Panc1 (cell line): ENCODE measurements at regions not wholly inside any gene's neighbourhood (a gene's known extent, or its start where the extent isn't known, plus 50 kb on each side); places are given as distances from the start of the nearest gene placed in this dataset.

Source experiments
- ATAC-seq: fragments of 200-7000 bp; cut with Tn5 transposase; 2 replicates; pipeline ENCODE4 v1.9.1; 2020; ENCODE audit warnings: mild to moderate bottlenecking, moderate library complexity
- BruUV-seq: library from RNA; stranded (reverse); fragments of 400-500 nt; replicated peaks from 2 replicates; lab custom pipeline; 2021; lab: Mats Ljungman, UMichigan
- CTCF ChIA-PET: fragments of 300-600 bp; sonication (Branson Sonifier 250); formaldehyde crosslinking; loops from one replicate; lab custom pipeline; 2022; ENCODE audit warnings: antibody characterized with exemption; lab: Charles Lee
- POLR2A ChIA-PET: fragments of 300-600 bp; sonication (Branson Sonifier 250); formaldehyde crosslinking; loops from one replicate; lab custom pipeline; 2022; ENCODE audit warnings: antibody characterized with exemption; lab: Charles Lee
- DNase-seq: peaks from one replicate; pipeline ENCODE4 v3.0.0-alpha.2; 2010; ENCODE audit warnings: low read depth, low spot score
- H3K27ac ChIP-seq: 2 replicates; pipeline ENCODE4 v1.5.1; 2011; ENCODE audit warnings: mild to moderate bottlenecking, low read length, inconsistent platforms
- H3K27me3 ChIP-seq: fragments of 200-500 bp; sonication (Bioruptor generic); 2 replicates; pipeline ENCODE4 v1.6.0; 2014; ENCODE audit warnings: low read length, inconsistent platforms; ENCODE audit not compliant: control insufficient read depth, insufficient read depth
- H3K36me3 ChIP-seq: fragments of 200-500 bp; sonication (Bioruptor generic); 2 replicates; pipeline ENCODE4 v1.5.1; 2014; ENCODE audit warnings: inconsistent platforms, mild to moderate bottlenecking, low read length, moderate library complexity; ENCODE audit not compliant: control insufficient read depth, insufficient read depth
- H3K4me1 ChIP-seq: 2 replicates; pipeline ENCODE4 v1.5.1; 2011; ENCODE audit warnings: inconsistent platforms, mild to moderate bottlenecking, low read length, moderate library complexity; ENCODE audit not compliant: control insufficient read depth, insufficient read depth
- H3K4me3 ChIP-seq, 2 experiments: 2 replicates each; pipeline ENCODE4 v1.5.1; 2011 to 2012; ENCODE audit warnings: low read depth in 2 of 2, low read length in 2 of 2, mild to moderate bottlenecking in 2 of 2, inconsistent platforms in 1 of 2, moderate library complexity in 1 of 2
- H3K9me3 ChIP-seq: fragments of 200-500 bp; sonication (Bioruptor generic); 2 replicates; pipeline ENCODE4 v1.5.1; 2014; ENCODE audit warnings: low read depth, mild to moderate bottlenecking, inconsistent platforms, low read length, moderate library complexity; ENCODE audit not compliant: control insufficient read depth, insufficient read depth
- POLR2AphosphoS5 ChIP-seq: IDR thresholded peaks from 2 replicates; pipeline ENCODE4 v1.6.1; 2012; ENCODE audit warnings: mild to moderate bottlenecking, low read depth, low read length, moderate library complexity
- SIN3A ChIP-seq: IDR thresholded peaks from 2 replicates; pipeline ENCODE4 v1.6.1; 2012; ENCODE audit warnings: low read depth, mild to moderate bottlenecking, low read length, moderate library complexity, borderline replicate concordance; ENCODE audit not compliant: insufficient read depth
- TCF7L2 ChIP-seq: IDR thresholded peaks from 2 replicates; pipeline ENCODE4 v1.6.1; 2011; ENCODE audit warnings: mild to moderate bottlenecking, low read depth, low read length, inconsistent platforms
- in situ Hi-C: cut with HindIII; loops from 2 replicates; pipeline ENCODE4 v1.10.0; 2016; ENCODE audit warnings: low sequenced_read_pairs, low pct_unique_long_range_greater_than_20kb
- intact Hi-C: fragments of 100-400 bp; cut with micrococcal nuclease; formaldehyde crosslinking; loops from one replicate; pipeline ENCODE4 v1.10.0; 2022; ENCODE audit not compliant: unreplicated experiment
- TF ChIP-seq, protein P1 (sequence below): fragments of 450-650 bp; IDR thresholded peaks from 2 replicates; pipeline ENCODE4 v1.5.1; 2017; ENCODE audit warnings: mild to moderate bottlenecking
- TF ChIP-seq, protein P2 (sequence below), 2 experiments: IDR thresholded peaks; 2 replicates each; pipeline ENCODE4 v1.6.1; 2011 to 2012; ENCODE audit warnings: low read depth in 2 of 2, control low read depth in 1 of 2, low read length in 1 of 2, mild to moderate bottlenecking in 1 of 2, moderate library complexity in 1 of 2; ENCODE audit not compliant: insufficient read depth in 1 of 2

DNA sequence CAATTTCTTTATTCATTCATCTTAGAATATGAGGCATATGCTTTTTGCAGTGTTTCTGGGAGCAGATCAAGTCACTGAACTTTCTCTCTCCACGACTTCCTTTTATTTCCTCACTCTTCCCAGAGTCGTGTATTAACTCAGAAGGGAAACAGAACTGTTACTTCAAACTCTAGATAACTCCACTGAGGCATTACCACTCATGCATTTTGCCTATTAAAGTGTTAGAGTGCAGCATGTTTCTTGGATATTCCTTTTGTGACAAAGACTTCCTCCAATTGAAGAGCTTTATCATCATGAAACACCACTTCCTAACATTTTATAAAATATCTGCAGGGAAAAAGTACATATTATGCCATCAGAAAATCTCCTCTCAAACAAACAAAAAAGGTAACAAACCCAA is 797.4 kb upstream of the COBL start:
- no peak for DNase-seq
- H3K27me3 ChIP-seq: no peaks in the 10 kb centered on the region
- no peaks in the 10 kb centered on the region for H3K36me3 ChIP-seq
- TF ChIP-seq, protein P1, sequence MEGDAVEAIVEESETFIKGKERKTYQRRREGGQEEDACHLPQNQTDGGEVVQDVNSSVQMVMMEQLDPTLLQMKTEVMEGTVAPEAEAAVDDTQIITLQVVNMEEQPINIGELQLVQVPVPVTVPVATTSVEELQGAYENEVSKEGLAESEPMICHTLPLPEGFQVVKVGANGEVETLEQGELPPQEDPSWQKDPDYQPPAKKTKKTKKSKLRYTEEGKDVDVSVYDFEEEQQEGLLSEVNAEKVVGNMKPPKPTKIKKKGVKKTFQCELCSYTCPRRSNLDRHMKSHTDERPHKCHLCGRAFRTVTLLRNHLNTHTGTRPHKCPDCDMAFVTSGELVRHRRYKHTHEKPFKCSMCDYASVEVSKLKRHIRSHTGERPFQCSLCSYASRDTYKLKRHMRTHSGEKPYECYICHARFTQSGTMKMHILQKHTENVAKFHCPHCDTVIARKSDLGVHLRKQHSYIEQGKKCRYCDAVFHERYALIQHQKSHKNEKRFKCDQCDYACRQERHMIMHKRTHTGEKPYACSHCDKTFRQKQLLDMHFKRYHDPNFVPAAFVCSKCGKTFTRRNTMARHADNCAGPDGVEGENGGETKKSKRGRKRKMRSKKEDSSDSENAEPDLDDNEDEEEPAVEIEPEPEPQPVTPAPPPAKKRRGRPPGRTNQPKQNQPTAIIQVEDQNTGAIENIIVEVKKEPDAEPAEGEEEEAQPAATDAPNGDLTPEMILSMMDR: no peak
- TF ChIP-seq, protein P2, sequence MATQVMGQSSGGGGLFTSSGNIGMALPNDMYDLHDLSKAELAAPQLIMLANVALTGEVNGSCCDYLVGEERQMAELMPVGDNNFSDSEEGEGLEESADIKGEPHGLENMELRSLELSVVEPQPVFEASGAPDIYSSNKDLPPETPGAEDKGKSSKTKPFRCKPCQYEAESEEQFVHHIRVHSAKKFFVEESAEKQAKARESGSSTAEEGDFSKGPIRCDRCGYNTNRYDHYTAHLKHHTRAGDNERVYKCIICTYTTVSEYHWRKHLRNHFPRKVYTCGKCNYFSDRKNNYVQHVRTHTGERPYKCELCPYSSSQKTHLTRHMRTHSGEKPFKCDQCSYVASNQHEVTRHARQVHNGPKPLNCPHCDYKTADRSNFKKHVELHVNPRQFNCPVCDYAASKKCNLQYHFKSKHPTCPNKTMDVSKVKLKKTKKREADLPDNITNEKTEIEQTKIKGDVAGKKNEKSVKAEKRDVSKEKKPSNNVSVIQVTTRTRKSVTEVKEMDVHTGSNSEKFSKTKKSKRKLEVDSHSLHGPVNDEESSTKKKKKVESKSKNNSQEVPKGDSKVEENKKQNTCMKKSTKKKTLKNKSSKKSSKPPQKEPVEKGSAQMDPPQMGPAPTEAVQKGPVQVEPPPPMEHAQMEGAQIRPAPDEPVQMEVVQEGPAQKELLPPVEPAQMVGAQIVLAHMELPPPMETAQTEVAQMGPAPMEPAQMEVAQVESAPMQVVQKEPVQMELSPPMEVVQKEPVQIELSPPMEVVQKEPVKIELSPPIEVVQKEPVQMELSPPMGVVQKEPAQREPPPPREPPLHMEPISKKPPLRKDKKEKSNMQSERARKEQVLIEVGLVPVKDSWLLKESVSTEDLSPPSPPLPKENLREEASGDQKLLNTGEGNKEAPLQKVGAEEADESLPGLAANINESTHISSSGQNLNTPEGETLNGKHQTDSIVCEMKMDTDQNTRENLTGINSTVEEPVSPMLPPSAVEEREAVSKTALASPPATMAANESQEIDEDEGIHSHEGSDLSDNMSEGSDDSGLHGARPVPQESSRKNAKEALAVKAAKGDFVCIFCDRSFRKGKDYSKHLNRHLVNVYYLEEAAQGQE (IDR thresholded peaks at IDR 0.05; ENCODE audit: insufficient read depth in 1 of 2, low read depth in 2 of 2, low read length in 1 of 2): no peak
- no peak for TF ChIP-seq SIN3A
- no peak for TF ChIP-seq POLR2AphosphoS5
- TF ChIP-seq TCF7L2: no peak
- POLR2A ChIA-PET: no interaction called here
- H3K4me3 ChIP-seq: no peak overlapping the region
- H3K9me3 ChIP-seq: no peaks in the 10 kb centered on the region; the same call in 1 of the 2 replicates
- no TSS peak for BruUV-seq
- H3K4me1 ChIP-seq: no peaks in the 10 kb centered on the region
- in situ Hi-C loops (no loop called here), intact Hi-C loops (no loop called here)
- H3K27ac ChIP-seq: no peak overlapping the region
- ATAC-seq: no peak
- CTCF ChIA-PET: no interaction called here

DNA sequence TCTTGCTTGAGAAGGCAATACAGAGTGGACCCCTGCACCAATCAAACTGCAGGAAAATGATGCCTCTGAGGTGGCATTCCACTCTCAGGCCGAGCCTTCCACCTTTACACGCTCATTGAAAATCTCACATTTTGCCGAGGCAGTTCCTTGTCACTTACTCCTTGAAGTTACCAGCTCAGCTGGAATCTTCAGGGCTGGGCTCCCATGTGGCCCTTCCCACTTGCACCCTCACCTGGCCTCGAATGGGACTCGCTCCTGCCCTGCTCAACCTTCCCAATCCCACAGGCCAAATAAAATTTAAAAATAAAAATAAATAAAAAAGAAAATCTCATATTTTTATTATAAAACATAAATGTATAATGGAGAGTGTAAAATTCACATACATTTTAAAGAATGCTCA is 790.7 kb upstream of the COBL start:
- TF ChIP-seq SIN3A (no peak), TCF7L2 (no peak), POLR2AphosphoS5 (no peak)
- TF ChIP-seq, protein P2 (IDR thresholded peaks at IDR 0.05; ENCODE audit: insufficient read depth in 1 of 2, low read depth in 2 of 2, low read length in 1 of 2): no peak
- no peak for DNase-seq
- Histone ChIP-seq H3K27ac (no peak overlapping the region), H3K9me3 (no peaks in the 10 kb centered on the region; the same call in 1 of the 2 replicates), H3K27me3 (no peaks in the 10 kb centered on the region), H3K4me3 (no peak overlapping the region), H3K4me1 (no peaks in the 10 kb centered on the region), H3K36me3 (no peaks in the 10 kb centered on the region)
- ChIA-PET CTCF (no interaction called here), POLR2A (no interaction called here)
- intact Hi-C loops (no loop called here), in situ Hi-C loops (no loop called here)
- no TSS peak for BruUV-seq
- no peak for ATAC-seq
